A673 (cell line): ENCODE measurements at regions not wholly inside any gene's neighbourhood (a gene's known extent, or its start where the extent isn't known, plus 50 kb on each side); places are given as distances from the start of the nearest gene placed in this dataset.

Experiments
- BruUV-seq: library from RNA; stranded (reverse); fragments of 400-500 nt; replicated peaks from 2 replicates; lab custom pipeline; 2021; lab: Mats Ljungman, UMichigan
- CTCF ChIA-PET: fragments of 300-600 bp; sonication (Branson Sonifier 250); formaldehyde crosslinking; loops from one replicate; lab custom pipeline; 2022; ENCODE audit warnings: antibody characterized with exemption; lab: Charles Lee
- POLR2A ChIA-PET: fragments of 300-600 bp; sonication (Branson Sonifier 250); formaldehyde crosslinking; loops from one replicate; lab custom pipeline; 2022; ENCODE audit warnings: antibody characterized with exemption; ENCODE audit not compliant: low non-redundant PET; lab: Charles Lee
- DNase-seq: peaks from one replicate; pipeline ENCODE4 v3.0.0-alpha.2; 2015; ENCODE audit warnings: low spot score
- H3K27ac ChIP-seq: fragments of 200-600 bp; sonication (generic); 2 replicates; pipeline ENCODE4 v1.5.1; 2016; ENCODE audit warnings: mixed run types, low read depth, mild to moderate bottlenecking, mixed read lengths, antibody characterized with exemption, low read length; ENCODE audit not compliant: poor library complexity, severe bottlenecking
- H3K27me3 ChIP-seq: fragments of 200-600 bp; sonication (generic); replicated peaks from 2 replicates; pipeline ENCODE4 v1.6.1; 2017; ENCODE audit warnings: mixed run types, low read depth, mild to moderate bottlenecking, mixed read lengths, antibody characterized with exemption, low read length; ENCODE audit not compliant: insufficient read depth, poor library complexity
- H3K36me3 ChIP-seq: fragments of 200-600 bp; sonication (generic); 2 replicates; pipeline ENCODE4 v1.6.1; 2016; ENCODE audit warnings: mixed run types, mild to moderate bottlenecking, mixed read lengths, antibody characterized with exemption, low read length; ENCODE audit not compliant: insufficient read depth, poor library complexity, severe bottlenecking
- H3K4me1 ChIP-seq: fragments of 200-600 bp; sonication (generic); 2 replicates; pipeline ENCODE4 v1.6.1; 2017; ENCODE audit warnings: mixed run types, mild to moderate bottlenecking, mixed read lengths, antibody characterized with exemption, low read length; ENCODE audit not compliant: insufficient read depth, poor library complexity, severe bottlenecking
- H3K4me3 ChIP-seq: fragments of 200-600 bp; sonication (generic); 2 replicates; pipeline ENCODE4 v1.5.1; 2016; ENCODE audit warnings: low read depth, mixed run types, mild to moderate bottlenecking, mixed read lengths, low read length; ENCODE audit not compliant: poor library complexity, severe bottlenecking
- H3K9me3 ChIP-seq: fragments of 200-600 bp; sonication (generic); 2 replicates; pipeline ENCODE4 v1.6.1; 2016; ENCODE audit warnings: mixed run types, low read depth, mild to moderate bottlenecking, mixed read lengths, antibody characterized with exemption, low read length; ENCODE audit not compliant: poor library complexity, severe bottlenecking
- CTCF ChIP-seq: fragments of 300-800, 200-600 bp; sonication (generic); conservative IDR thresholded peaks from 2 replicates; pipeline ENCODE4 v1.5.1; 2017; ENCODE audit warnings: low read depth, mild to moderate bottlenecking, antibody characterized with exemption, low read length, moderate library complexity, mixed read lengths
- EZH2 ChIP-seq: fragments of 200-600 bp; sonication (generic); IDR thresholded peaks from 2 replicates; pipeline ENCODE4 v1.6.1; 2017; ENCODE audit warnings: borderline replicate concordance, low read depth, mild to moderate bottlenecking, mixed read lengths, antibody characterized with exemption, low read length; ENCODE audit not compliant: poor library complexity, severe bottlenecking
- intact Hi-C: fragments of 100-400 bp; cut with micrococcal nuclease; formaldehyde crosslinking; loops from one replicate; pipeline ENCODE4 v1.10.0; 2022; ENCODE audit not compliant: unreplicated experiment

- Histone ChIP-seq H3K27me3 (peaks cover 2% of the 10 kb centered on the region), H3K4me3 (no peak overlapping the region), H3K4me1 (no peaks in the 10 kb centered on the region), H3K9me3 (no peaks in the 10 kb centered on the region), H3K36me3 (no peaks in the 10 kb centered on the region), H3K27ac (no peak overlapping the region)
- peak; percentile 30 for DNase-seq
- BruUV-seq = no TSS peak
- ChIA-PET POLR2A (no interaction called here), CTCF (no interaction called here)
- intact Hi-C loops = no loop called here
- no peak for TF ChIP-seq CTCF
- TF ChIP-seq EZH2 = no peak
These were observed 317.3 kb upstream of the F9 start for GRCh38 chrX:139213241-139213709.

GRCh38 chrX:139211568-139212182 is 318.9 kb upstream of the F9 start:
- Histone ChIP-seq H3K36me3 (no peaks in the 10 kb centered on the region), H3K4me3 (no peak overlapping the region), H3K9me3 (no peaks in the 10 kb centered on the region), H3K27ac (no peak overlapping the region), H3K27me3 (no peaks in the 10 kb centered on the region), H3K4me1 (no peaks in the 10 kb centered on the region)
- ChIA-PET POLR2A (no interaction called here), CTCF (no interaction called here)
- BruUV-seq = no TSS peak
- no peak for TF ChIP-seq EZH2
- DNase-seq = no peak
- intact Hi-C loops = no loop called here

DNA sequence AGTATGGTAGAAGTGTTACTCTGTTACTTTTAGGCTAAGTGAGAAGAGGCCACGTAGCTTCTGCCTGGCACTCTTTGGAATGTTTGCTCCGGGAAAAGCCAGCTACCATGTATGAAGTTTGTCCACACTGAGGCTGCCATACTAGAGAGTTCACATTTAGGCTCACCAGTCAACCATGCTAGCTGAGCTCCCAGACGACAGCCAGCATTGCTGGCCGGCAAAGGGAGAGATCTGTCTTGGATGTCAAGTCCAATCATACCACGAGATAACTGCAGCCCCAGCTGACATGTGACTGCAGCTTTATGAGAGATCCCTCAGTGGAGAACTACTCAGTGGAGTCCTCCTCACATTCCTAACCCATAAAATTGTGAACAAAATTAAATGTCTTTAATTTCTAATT is 321.2 kb upstream of the F9 start:
- BruUV-seq = no TSS peak
- Histone ChIP-seq H3K27me3 (no peaks in the 10 kb centered on the region), H3K9me3 (no peaks in the 10 kb centered on the region), H3K27ac (no peak overlapping the region), H3K4me1 (no peaks in the 10 kb centered on the region), H3K4me3 (no peak overlapping the region), H3K36me3 (no peaks in the 10 kb centered on the region)
- TF ChIP-seq CTCF = no peak
- ChIA-PET POLR2A (no interaction called here), CTCF (no interaction called here)
- intact Hi-C loops = no loop called here
- no peak for DNase-seq

DNA sequence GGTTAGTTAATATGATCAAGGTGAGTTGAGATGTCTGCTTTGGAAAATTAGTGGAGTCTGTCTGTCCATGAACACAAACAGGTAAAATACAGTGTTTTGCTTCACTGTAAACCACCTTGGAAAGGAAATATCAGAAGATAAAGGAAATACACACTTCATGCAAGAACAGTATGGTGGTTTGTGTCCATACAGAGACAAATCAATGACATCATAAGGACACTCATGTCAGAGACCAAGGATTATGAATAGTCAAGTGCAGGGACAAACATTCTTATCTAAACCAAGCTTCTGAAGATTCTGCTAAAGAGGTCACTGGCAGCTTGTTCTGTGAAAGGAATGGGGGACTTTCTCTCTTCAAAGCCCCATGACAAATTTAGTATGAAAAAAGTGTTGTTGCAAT is 322.9 kb upstream of the F9 start:
- Histone ChIP-seq H3K4me1 (no peaks in the 10 kb centered on the region), H3K27me3 (no peaks in the 10 kb centered on the region), H3K4me3 (no peak overlapping the region), H3K36me3 (no peaks in the 10 kb centered on the region), H3K27ac (no peak overlapping the region), H3K9me3 (no peaks in the 10 kb centered on the region)
- intact Hi-C loops = no loop called here
- no peak for DNase-seq
- BruUV-seq = no TSS peak
- POLR2A ChIA-PET = no interaction called here
- TF ChIP-seq EZH2 = no peak
- no peak for TF ChIP-seq CTCF
- CTCF ChIA-PET = no interaction called here
